Thoracic aorta (tissue), 2 donors: ENCODE measurements at regions not wholly inside any gene's neighbourhood (a gene's known extent, or its start where the extent isn't known, plus 50 kb on each side); places are given as distances from the start of the nearest gene placed in this dataset.

Experiments
- ATAC-seq: fragments of 150-250 bp; one replicate; pipeline ENCODE4 v1.8.0; 2017; ENCODE audit warnings: low read depth; ENCODE audit not compliant: insufficient number of reproducible peaks, low FRiP score
- DNase-seq: peaks from one replicate; pipeline ENCODE4 v3.0.0-alpha.2; 2020; ENCODE audit warnings: low spot score
- H3K27ac ChIP-seq, 2 donors: fragments of 200-600 bp; sonication (generic); 1 replicate in 1 of 2; 2 replicates in 1 of 2; pipeline ENCODE4 v1.5.1; 2016; ENCODE audit warnings: mild to moderate bottlenecking in 2 of 2, moderate library complexity in 2 of 2
- H3K27me3 ChIP-seq: fragments of 200-600 bp; sonication (generic); replicated peaks from 2 replicates; pipeline ENCODE4 v1.6.0; 2016; ENCODE audit warnings: mild to moderate bottlenecking; ENCODE audit not compliant: insufficient read depth
- H3K36me3 ChIP-seq: fragments of 200-600 bp; sonication (generic); one replicate; pipeline ENCODE4 v1.5.1; 2016
- H3K4me1 ChIP-seq, 2 donors: fragments of 200-600 bp; sonication (generic); 1 replicate in 1 of 2; 2 replicates in 1 of 2; pipeline versions ENCODE4 v1.5.1 to v1.6.0; 2016; ENCODE audit warnings: low read depth in 2 of 2, mild to moderate bottlenecking in 1 of 2; ENCODE audit not compliant: control insufficient read depth in 1 of 2
- H3K4me3 ChIP-seq: fragments of 200-600 bp; sonication (generic); 2 replicates; pipeline ENCODE4 v1.5.1; 2016; ENCODE audit warnings: mild to moderate bottlenecking
- H3K9me3 ChIP-seq: fragments of 200-600 bp; sonication (generic); 2 replicates; pipeline ENCODE4 v1.5.1; 2016
- TF ChIP-seq, protein P1 (sequence below): fragments of 200-600 bp; sonication (generic); IDR thresholded peaks from one replicate; pipeline ENCODE4 v1.5.1; 2019; ENCODE audit warnings: antibody characterized with exemption

DNA sequence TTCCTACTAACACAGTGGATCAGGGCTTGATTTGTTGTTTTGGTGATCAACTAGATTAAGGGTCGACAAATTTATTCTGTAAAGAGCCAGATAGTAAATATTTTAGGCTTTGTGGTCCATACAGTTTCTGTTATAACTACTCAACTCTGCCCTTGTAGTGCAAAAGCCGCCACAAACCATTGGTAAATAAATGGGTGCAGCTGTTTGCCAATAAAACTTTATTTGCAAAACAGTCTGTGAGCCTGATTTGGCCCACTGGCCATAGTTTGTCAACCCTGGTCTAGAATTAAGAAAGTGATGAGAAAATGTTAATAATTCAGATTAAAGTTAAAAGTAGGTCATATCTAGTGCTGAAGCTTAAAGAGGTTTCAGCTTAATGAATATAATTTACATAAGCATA lies 84.0 kb upstream of the TRIM2 start:
- DNase-seq, result no peak
- no peak overlapping the region for H3K4me3 ChIP-seq

DNA sequence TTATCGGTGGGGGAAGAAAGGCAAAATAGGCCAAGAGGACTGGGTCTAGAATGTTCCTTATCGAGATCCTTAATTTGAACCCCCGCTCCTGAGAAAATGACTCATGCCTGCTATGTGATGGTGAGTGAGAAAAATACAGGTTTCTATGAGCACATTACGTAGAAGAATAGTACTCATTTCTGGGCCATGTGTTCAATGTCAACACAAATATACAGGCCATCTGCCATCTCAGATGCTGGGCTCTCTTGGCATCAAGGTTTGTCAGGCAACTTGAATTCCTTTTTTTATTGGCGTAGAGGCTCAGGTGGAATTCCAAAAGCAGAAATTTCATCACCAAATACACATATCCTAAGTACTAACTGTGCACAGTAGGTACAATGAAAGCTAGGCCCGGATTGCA lies 81.4 kb upstream of the TRIM2 start:
- TF ChIP-seq, protein P1, sequence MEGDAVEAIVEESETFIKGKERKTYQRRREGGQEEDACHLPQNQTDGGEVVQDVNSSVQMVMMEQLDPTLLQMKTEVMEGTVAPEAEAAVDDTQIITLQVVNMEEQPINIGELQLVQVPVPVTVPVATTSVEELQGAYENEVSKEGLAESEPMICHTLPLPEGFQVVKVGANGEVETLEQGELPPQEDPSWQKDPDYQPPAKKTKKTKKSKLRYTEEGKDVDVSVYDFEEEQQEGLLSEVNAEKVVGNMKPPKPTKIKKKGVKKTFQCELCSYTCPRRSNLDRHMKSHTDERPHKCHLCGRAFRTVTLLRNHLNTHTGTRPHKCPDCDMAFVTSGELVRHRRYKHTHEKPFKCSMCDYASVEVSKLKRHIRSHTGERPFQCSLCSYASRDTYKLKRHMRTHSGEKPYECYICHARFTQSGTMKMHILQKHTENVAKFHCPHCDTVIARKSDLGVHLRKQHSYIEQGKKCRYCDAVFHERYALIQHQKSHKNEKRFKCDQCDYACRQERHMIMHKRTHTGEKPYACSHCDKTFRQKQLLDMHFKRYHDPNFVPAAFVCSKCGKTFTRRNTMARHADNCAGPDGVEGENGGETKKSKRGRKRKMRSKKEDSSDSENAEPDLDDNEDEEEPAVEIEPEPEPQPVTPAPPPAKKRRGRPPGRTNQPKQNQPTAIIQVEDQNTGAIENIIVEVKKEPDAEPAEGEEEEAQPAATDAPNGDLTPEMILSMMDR, result no peak
- H3K27ac ChIP-seq, result no peak overlapping the region
- ATAC-seq (no peak), DNase-seq (no peak)
- no peaks in the 10 kb centered on the region for H3K9me3 ChIP-seq
- no peaks in the 10 kb centered on the region for H3K36me3 ChIP-seq
- no peaks in the 10 kb centered on the region for H3K27me3 ChIP-seq
- no peaks in the 10 kb centered on the region for H3K4me1 ChIP-seq
- H3K4me3 ChIP-seq, result no peak overlapping the region

More for the DNA sequence above, 84.0 kb upstream of the TRIM2 start:
- Histone ChIP-seq H3K36me3 (no peaks in the 10 kb centered on the region), H3K9me3 (no peaks in the 10 kb centered on the region), H3K27ac (no peak overlapping the region), H3K27me3 (no peaks in the 10 kb centered on the region), H3K4me1 (peaks cover 8 to 15% of the 10 kb centered on the region in 2 donors)
- no peak for ATAC-seq
- TF ChIP-seq, protein P1, result no peak

DNA sequence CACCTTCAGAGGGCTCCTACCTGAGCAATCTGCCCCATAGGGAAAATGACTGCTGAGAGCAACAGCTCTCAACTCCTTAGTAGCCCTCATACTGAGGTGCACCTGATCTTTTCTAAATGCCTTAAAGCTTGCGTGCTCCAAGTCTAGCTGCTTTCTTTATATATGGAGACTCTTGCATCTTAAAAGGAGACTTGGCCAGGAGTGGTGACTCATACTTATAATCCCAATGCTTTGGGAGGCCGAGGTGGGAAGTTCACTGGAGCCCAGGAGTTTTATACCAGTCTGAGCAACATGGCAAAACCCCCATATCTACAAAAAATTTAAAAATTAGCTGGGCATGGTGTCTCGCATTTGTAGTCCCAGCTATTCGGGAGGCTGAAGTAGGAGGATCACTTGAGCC lies 78.1 kb upstream of the TRIM2 start:
- H3K36me3 ChIP-seq, result no peaks in the 10 kb centered on the region
- no peak overlapping the region for H3K4me3 ChIP-seq
- H3K9me3 ChIP-seq, result no peaks in the 10 kb centered on the region
- H3K27me3 ChIP-seq, result no peaks in the 10 kb centered on the region
- DNase-seq (no peak), ATAC-seq (no peak)
- TF ChIP-seq, protein P1, result no peak
- H3K27ac ChIP-seq, result no peak overlapping the region
- no peaks in the 10 kb centered on the region for H3K4me1 ChIP-seq

DNA sequence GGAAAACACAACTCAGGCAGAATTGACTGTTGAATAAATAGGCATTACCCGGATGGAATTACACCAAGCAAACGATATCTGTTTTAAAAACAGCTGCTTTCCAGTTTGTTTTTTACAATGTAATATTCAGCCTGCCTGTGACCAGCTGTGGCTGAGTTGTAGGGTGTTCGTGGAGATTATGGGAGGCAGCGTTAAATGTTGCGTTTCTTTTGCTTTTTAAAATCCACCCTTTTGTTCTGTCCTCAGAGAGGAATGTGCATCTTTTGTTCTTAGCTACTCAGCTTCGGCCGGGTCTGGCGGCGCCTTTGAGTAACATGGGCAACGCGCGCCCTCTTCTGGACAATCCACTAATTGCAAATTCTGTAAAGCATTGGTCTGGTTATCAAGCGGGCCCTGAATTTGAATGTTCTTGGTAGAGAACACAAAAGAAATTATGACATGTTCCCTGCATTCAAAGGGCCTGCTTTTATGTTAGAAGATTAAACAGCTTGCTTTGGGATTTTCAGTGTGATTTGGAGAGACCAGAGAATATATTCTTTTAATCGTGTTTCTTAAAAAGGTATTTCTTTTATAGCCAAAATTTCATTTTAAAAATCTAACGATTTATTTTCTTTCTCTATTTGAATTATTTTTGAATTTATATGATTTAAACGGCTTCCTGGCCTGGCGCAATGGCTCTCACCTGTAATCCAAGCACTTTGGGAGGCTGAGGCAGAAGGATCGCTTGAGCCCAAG lies 76.3 kb upstream of the TRIM2 start:
- Histone ChIP-seq H3K27me3 (no peaks in the 10 kb centered on the region), H3K36me3 (no peaks in the 10 kb centered on the region), H3K9me3 (no peaks in the 10 kb centered on the region), H3K27ac (no peak overlapping the region), H3K4me1 (no peaks in the 10 kb centered on the region), H3K4me3 (peak overlapping the region; percentile 51)
- TF ChIP-seq, protein P1, result peak; percentile 77
- peak; percentile 69 for DNase-seq
- ATAC-seq, result peak; percentile 65

DNA sequence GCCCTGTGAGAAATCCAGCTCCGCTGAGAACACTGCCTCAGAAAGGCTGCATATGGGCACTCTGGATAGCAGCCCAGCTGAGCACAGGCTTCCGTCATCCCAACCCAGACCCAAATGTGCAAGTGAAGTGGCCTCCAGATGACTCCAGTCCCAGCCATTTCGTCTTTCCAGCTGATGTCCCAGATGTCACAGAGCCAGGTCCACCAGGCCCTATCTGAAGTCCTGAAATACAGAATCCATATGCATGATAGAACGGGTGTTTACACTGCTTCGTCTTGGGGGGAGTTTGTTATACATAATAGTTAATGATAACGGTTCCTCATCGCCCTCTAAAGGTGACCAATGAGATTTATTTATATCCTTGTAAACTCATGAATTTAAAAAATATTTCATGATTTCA lies 72.6 kb upstream of the TRIM2 start:
- Histone ChIP-seq H3K4me3 (no peak overlapping the region), H3K9me3 (no peaks in the 10 kb centered on the region), H3K4me1 (peaks cover 0 to 2% of the 10 kb centered on the region in 2 donors), H3K27me3 (no peaks in the 10 kb centered on the region), H3K27ac (no peak overlapping the region), H3K36me3 (no peaks in the 10 kb centered on the region)
- TF ChIP-seq, protein P1, result no peak
- ATAC-seq (no peak), DNase-seq (no peak)
